GM19452 (cell line): ENCODE measurements at regions not wholly inside any gene's neighbourhood (a gene's known extent, or its start where the extent isn't known, plus 50 kb on each side); places are given as distances from the start of the nearest gene placed in this dataset.

Experiments used
- ATAC-seq: cut with Tn5 transposase; IDR thresholded peaks from one replicate; pipeline ENCODE4 v1.9.1; 2021; ENCODE audit not compliant: unreplicated experiment

- no peak for ATAC-seq
Measured at GRCh38 chr20:11608736-11609135, 309.0 kb upstream of the BTBD3 start.

GRCh38 chr20:11624704-11625103, 293.0 kb upstream of the BTBD3 start:
- ATAC-seq, result no peak

- no peak for ATAC-seq
Measured at GRCh38 chr20:11626551-11626950, 291.1 kb upstream of the BTBD3 start.

GRCh38 chr20:11642866-11643265, 274.8 kb upstream of the BTBD3 start:
- ATAC-seq, result no peak

GRCh38 chr20:11646359-11646758, 271.3 kb upstream of the BTBD3 start:
- ATAC-seq, result no peak

- no peak for ATAC-seq
Measured at GRCh38 chr20:11650566-11650965, 267.1 kb upstream of the BTBD3 start.

- ATAC-seq, result no peak
Measured at GRCh38 chr20:11651138-11651537, 266.6 kb upstream of the BTBD3 start.

GRCh38 chr20:11651647-11652046, 266.0 kb upstream of the BTBD3 start:
- no peak for ATAC-seq

GRCh38 chr20:11652128-11652527, 265.6 kb upstream of the BTBD3 start:
- no peak for ATAC-seq

GRCh38 chr20:11654766-11655165, 262.9 kb upstream of the BTBD3 start:
- no peak for ATAC-seq

- ATAC-seq, result no peak
Measured at GRCh38 chr20:11660673-11661072, 257.0 kb upstream of the BTBD3 start.

- no peak for ATAC-seq
Measured at GRCh38 chr20:11671015-11671511, 246.6 kb upstream of the BTBD3 start.

- ATAC-seq, result no peak
Measured at GRCh38 chr20:11672959-11673358, 244.7 kb upstream of the BTBD3 start.

GRCh38 chr20:11675920-11676629, 241.6 kb upstream of the BTBD3 start:
- no peak for ATAC-seq

GRCh38 chr20:11676630-11677287, 240.9 kb upstream of the BTBD3 start:
- no peak for ATAC-seq

- no peak for ATAC-seq
Measured at GRCh38 chr20:11677428-11677827, 240.3 kb upstream of the BTBD3 start.

- no peak for ATAC-seq
Measured at GRCh38 chr20:11677836-11678235, 239.9 kb upstream of the BTBD3 start.

GRCh38 chr20:11682285-11682684, 235.4 kb upstream of the BTBD3 start:
- ATAC-seq, result no peak

- no peak for ATAC-seq
Measured at GRCh38 chr20:11686195-11686594, 231.5 kb upstream of the BTBD3 start.

GRCh38 chr20:11686820-11687543, 230.7 kb upstream of the BTBD3 start:
- no peak for ATAC-seq

GRCh38 chr20:11687546-11688292, 230.0 kb upstream of the BTBD3 start:
- ATAC-seq, result no peak
